H9 (cell line): ENCODE measurements at regions not wholly inside any gene's neighbourhood (a gene's known extent, or its start where the extent isn't known, plus 50 kb on each side); places are given as distances from the start of the nearest gene placed in this dataset.

Experiments
- DNase-seq: peaks from one replicate; pipeline ENCODE4 v3.0.0-alpha.2; 2017
- H2AFZ ChIP-seq: one replicate; pipeline ENCODE4 v1.6.1; 2013; ENCODE audit warnings: mild to moderate bottlenecking, low read length, control low read depth, moderate library complexity
- H2AK5ac ChIP-seq: 2 replicates; pipeline ENCODE4 v1.6.1; 2013; ENCODE audit warnings: low read length, control low read depth, mixed read lengths; ENCODE audit not compliant: insufficient read length
- H2BK120ac ChIP-seq: one replicate; pipeline ENCODE4 v1.6.1; 2013; ENCODE audit warnings: low read depth, mild to moderate bottlenecking, low read length, control low read depth, inconsistent platforms; ENCODE audit not compliant: poor library complexity, severe bottlenecking
- H2BK12ac ChIP-seq: 2 replicates; pipeline ENCODE4 v1.6.1; 2013; ENCODE audit warnings: low read length, control low read depth, mixed read lengths, low read depth; ENCODE audit not compliant: insufficient read length
- H2BK15ac ChIP-seq: 2 replicates; pipeline ENCODE4 v1.6.1; 2013; ENCODE audit warnings: low read depth, low read length, control low read depth
- H2BK20ac ChIP-seq: one replicate; pipeline ENCODE4 v1.6.1; 2013; ENCODE audit warnings: low read depth, mild to moderate bottlenecking, low read length, control low read depth, inconsistent platforms; ENCODE audit not compliant: poor library complexity, severe bottlenecking
- H2BK5ac ChIP-seq: 2 replicates; pipeline ENCODE4 v1.6.1; 2013; ENCODE audit warnings: low read length, control low read depth, mixed read lengths; ENCODE audit not compliant: insufficient read length
- H3K14ac ChIP-seq: 2 replicates; pipeline ENCODE4 v1.6.1; 2013; ENCODE audit warnings: low read length, control low read depth; ENCODE audit not compliant: insufficient read depth
- H3K18ac ChIP-seq: 2 replicates; pipeline ENCODE4 v1.6.1; 2013; ENCODE audit warnings: low read depth, mild to moderate bottlenecking, mixed read lengths, low read length, control low read depth; ENCODE audit not compliant: insufficient read length
- H3K23ac ChIP-seq: 2 replicates; pipeline ENCODE4 v1.6.1; 2013; ENCODE audit warnings: low read length, control low read depth, mixed read lengths, low read depth; ENCODE audit not compliant: insufficient read length
- H3K23me2 ChIP-seq: 2 replicates; pipeline ENCODE4 v1.6.1; 2013; ENCODE audit warnings: low read depth, mild to moderate bottlenecking, mixed read lengths, low read length, control low read depth; ENCODE audit not compliant: insufficient read length, poor library complexity, severe bottlenecking
- H3K27ac ChIP-seq: 2 replicates; pipeline ENCODE4 v1.5.1; 2013; ENCODE audit warnings: low read length, control low read depth, mixed read lengths, low read depth; ENCODE audit not compliant: insufficient read length
- H3K27me3 ChIP-seq: 2 replicates; pipeline ENCODE4 v1.6.1; 2013; ENCODE audit warnings: low read length, control low read depth, inconsistent platforms; ENCODE audit not compliant: insufficient read depth
- H3K4ac ChIP-seq: 2 replicates; pipeline ENCODE4 v1.6.1; 2013; ENCODE audit warnings: low read depth, mild to moderate bottlenecking, control low read depth, inconsistent platforms, low read length, moderate library complexity
- H3K4me1 ChIP-seq: 2 replicates; pipeline ENCODE4 v1.6.1; 2013; ENCODE audit warnings: low read length, control low read depth, inconsistent platforms; ENCODE audit not compliant: insufficient read depth
- H3K4me2 ChIP-seq: 2 replicates; pipeline ENCODE4 v1.6.1; 2013; ENCODE audit warnings: low read length, control low read depth, mixed read lengths; ENCODE audit not compliant: insufficient read length, insufficient read depth
- H3K56ac ChIP-seq: 2 replicates; pipeline ENCODE4 v1.6.1; 2013; ENCODE audit warnings: low read depth, mild to moderate bottlenecking, mixed read lengths, low read length, control low read depth; ENCODE audit not compliant: insufficient read length
- H3K79me1 ChIP-seq: 2 replicates; pipeline ENCODE4 v1.6.1; 2013; ENCODE audit warnings: low read depth, mild to moderate bottlenecking, moderate library complexity, low read length, control low read depth, inconsistent platforms; ENCODE audit not compliant: insufficient read depth, poor library complexity, severe bottlenecking
- H3K79me2 ChIP-seq: 2 replicates; pipeline ENCODE4 v1.6.1; 2013; ENCODE audit warnings: low read length, control low read depth, inconsistent platforms; ENCODE audit not compliant: insufficient read depth
- H3K9ac ChIP-seq: 2 replicates; pipeline ENCODE4 v1.6.1; 2013; ENCODE audit warnings: low read length, control low read depth, mixed read lengths; ENCODE audit not compliant: insufficient read length; ENCODE audit errors: extremely low read depth
- H3K9me3 ChIP-seq: one replicate; pipeline ENCODE4 v1.6.1; 2013; ENCODE audit warnings: low read depth, low read length, inconsistent platforms; ENCODE audit not compliant: control insufficient read depth
- H3T11ph ChIP-seq: one replicate; pipeline ENCODE4 v1.6.1; 2013; ENCODE audit warnings: mild to moderate bottlenecking, low read length, control low read depth, inconsistent platforms
- H4K20me1 ChIP-seq: one replicate; pipeline ENCODE4 v1.6.1; 2013; ENCODE audit not compliant: control insufficient read depth, insufficient read length, insufficient read depth
- H4K5ac ChIP-seq: 2 replicates; pipeline ENCODE4 v1.6.1; 2013; ENCODE audit warnings: low read depth, mild to moderate bottlenecking, mixed read lengths, low read length, control low read depth; ENCODE audit not compliant: insufficient read length
- H4K8ac ChIP-seq: replicated peaks from 2 replicates; pipeline ENCODE4 v1.6.1; 2013; ENCODE audit warnings: low read length, control low read depth, mixed read lengths, low read depth; ENCODE audit not compliant: insufficient read length
- H4K91ac ChIP-seq: 2 replicates; pipeline ENCODE4 v1.6.1; 2013; ENCODE audit warnings: low read depth, mild to moderate bottlenecking, moderate library complexity, mixed read lengths, low read length, control low read depth; ENCODE audit not compliant: insufficient read length
- H3K27ac Mint-ChIP-seq, 3 experiments: 2 replicates in 2 of 3; 3 replicates in 1 of 3; pipeline ENCODE4 v1.8.0; 2020 to 2021; ENCODE audit warnings: mixed read lengths in 3 of 3, mild to moderate bottlenecking in 1 of 3, moderate library complexity in 1 of 3
- H3K27me3 Mint-ChIP-seq: 2 replicates; pipeline ENCODE4 v1.8.0; 2021; ENCODE audit warnings: low read depth, mild to moderate bottlenecking, moderate library complexity, mixed read lengths
- H3K36me3 Mint-ChIP-seq, 3 experiments: 2 replicates in 2 of 3; 3 replicates in 1 of 3; pipeline ENCODE4 v1.8.0; 2020 to 2021; ENCODE audit warnings: low read depth in 3 of 3, mixed read lengths in 3 of 3; ENCODE audit not compliant: insufficient read depth in 1 of 3
- H3K4me1 Mint-ChIP-seq, 2 experiments: 2 replicates each; pipeline ENCODE4 v1.8.0; 2020; ENCODE audit warnings: mixed read lengths in 2 of 2
- H3K4me3 Mint-ChIP-seq, 2 experiments: 2 replicates in 1 of 2; 3 replicates in 1 of 2; pipeline ENCODE4 v1.8.0; 2020 to 2021; ENCODE audit warnings: mild to moderate bottlenecking in 2 of 2, mixed read lengths in 2 of 2, moderate library complexity in 1 of 2
- H3K9me3 Mint-ChIP-seq, 2 experiments: 2 replicates in 1 of 2; 3 replicates in 1 of 2; pipeline ENCODE4 v1.8.0; 2020; ENCODE audit warnings: mild to moderate bottlenecking in 2 of 2, mixed read lengths in 2 of 2, moderate library complexity in 1 of 2
- WGBS: extraction: QIAGEN DNeasy Blood & Tissue Kit; methylation state at CpG from one replicate; pipeline ENCODE4 v1.1.7; 2013; ENCODE audit warnings: missing lambda C conversion rate, low lambda C conversion rate, mixed read lengths; ENCODE audit not compliant: insufficient read length; ENCODE audit errors: extremely low coverage; 5-methylcytosine and 5-hydroxymethylcytosine counted together
- TF ChIP-seq, protein P1 (sequence below): fragments of 200-600 bp; sonication (generic); conservative IDR thresholded peaks from 3 replicates; pipeline ENCODE4 v1.8.0; 2021; ENCODE audit warnings: antibody characterized with exemption, mild to moderate bottlenecking

DNA sequence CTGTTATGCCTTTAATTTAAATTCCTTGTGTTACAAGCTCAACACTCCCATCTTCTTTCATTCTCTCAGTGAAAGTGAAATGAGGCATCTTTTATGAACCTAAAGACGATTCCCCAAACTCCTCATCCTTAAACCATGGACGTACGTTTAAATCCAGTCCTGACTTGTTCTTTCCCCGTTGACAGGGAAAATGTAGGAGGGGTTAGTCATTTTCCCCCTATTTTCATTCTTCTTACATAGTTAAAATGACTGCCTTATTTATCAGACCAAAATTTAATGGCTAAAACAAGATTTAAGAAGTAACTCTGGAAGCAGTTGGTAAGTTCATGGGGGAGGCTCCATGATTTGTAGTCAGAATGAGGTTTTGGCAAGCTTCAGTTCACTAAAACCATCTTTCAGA lies 134.9 kb downstream of the KCNA5 start:
- no peak overlapping the region for H3K23ac ChIP-seq
- no peak overlapping the region for H4K5ac ChIP-seq
- no peak overlapping the region for H3K9ac ChIP-seq
- no peak overlapping the region for H2BK15ac ChIP-seq
- no peaks in the 10 kb centered on the region for H3K23me2 ChIP-seq
- H2BK12ac ChIP-seq, result no peak overlapping the region
- H3T11ph ChIP-seq, result no peak overlapping the region
- no peaks in the 10 kb centered on the region for H3K27me3 ChIP-seq
- no peak overlapping the region for H3K4ac ChIP-seq
- H3K4me1 ChIP-seq, result no peaks in the 10 kb centered on the region
- no peak overlapping the region for H4K91ac ChIP-seq
- no peak overlapping the region for H4K8ac ChIP-seq
- H3K14ac ChIP-seq, result no peak overlapping the region
- no peak overlapping the region for H2AFZ ChIP-seq
- H3K18ac ChIP-seq, result no peak overlapping the region
- no peak overlapping the region for H2BK120ac ChIP-seq
- Mint-ChIP-seq H3K36me3 (no peaks in the 10 kb centered on the region), H3K9me3 (no peaks in the 10 kb centered on the region), H3K27ac (no peak overlapping the region), H3K4me3 (no peak overlapping the region), H3K4me1 (peaks cover 5 to 8% of the 10 kb centered on the region in 2 experiments), H3K27me3 (peaks cover 4% of the 10 kb centered on the region; the same call in 1 of the 2 replicates)
- no peaks in the 10 kb centered on the region for H3K79me2 ChIP-seq
- no peak overlapping the region for H3K27ac ChIP-seq
- H3K9me3 ChIP-seq, result no peaks in the 10 kb centered on the region
- no CpG with 5 or more reads among the region's 4 CpGs for WGBS
- H4K20me1 ChIP-seq, result no peaks in the 10 kb centered on the region
- H3K4me2 ChIP-seq, result no peak overlapping the region
- H2AK5ac ChIP-seq, result no peak overlapping the region
- H3K56ac ChIP-seq, result no peak overlapping the region
- TF ChIP-seq, protein P1, sequence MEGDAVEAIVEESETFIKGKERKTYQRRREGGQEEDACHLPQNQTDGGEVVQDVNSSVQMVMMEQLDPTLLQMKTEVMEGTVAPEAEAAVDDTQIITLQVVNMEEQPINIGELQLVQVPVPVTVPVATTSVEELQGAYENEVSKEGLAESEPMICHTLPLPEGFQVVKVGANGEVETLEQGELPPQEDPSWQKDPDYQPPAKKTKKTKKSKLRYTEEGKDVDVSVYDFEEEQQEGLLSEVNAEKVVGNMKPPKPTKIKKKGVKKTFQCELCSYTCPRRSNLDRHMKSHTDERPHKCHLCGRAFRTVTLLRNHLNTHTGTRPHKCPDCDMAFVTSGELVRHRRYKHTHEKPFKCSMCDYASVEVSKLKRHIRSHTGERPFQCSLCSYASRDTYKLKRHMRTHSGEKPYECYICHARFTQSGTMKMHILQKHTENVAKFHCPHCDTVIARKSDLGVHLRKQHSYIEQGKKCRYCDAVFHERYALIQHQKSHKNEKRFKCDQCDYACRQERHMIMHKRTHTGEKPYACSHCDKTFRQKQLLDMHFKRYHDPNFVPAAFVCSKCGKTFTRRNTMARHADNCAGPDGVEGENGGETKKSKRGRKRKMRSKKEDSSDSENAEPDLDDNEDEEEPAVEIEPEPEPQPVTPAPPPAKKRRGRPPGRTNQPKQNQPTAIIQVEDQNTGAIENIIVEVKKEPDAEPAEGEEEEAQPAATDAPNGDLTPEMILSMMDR, result no peak
- no peak for DNase-seq
- H2BK5ac ChIP-seq, result no peak overlapping the region
- no peaks in the 10 kb centered on the region for H3K79me1 ChIP-seq
- no peak overlapping the region for H2BK20ac ChIP-seq
